HL-60 (cell line): ENCODE measurements at regions not wholly inside any gene's neighbourhood (a gene's known extent, or its start where the extent isn't known, plus 50 kb on each side); places are given as distances from the start of the nearest gene placed in this dataset.

Experiments used
- POLR2AphosphoS5 ChIP-seq: IDR thresholded peaks from 2 replicates; pipeline ENCODE4 v1.6.1; 2012; ENCODE audit warnings: low read depth
- REST ChIP-seq: IDR thresholded peaks from 2 replicates; pipeline ENCODE4 v1.6.1; 2012; ENCODE audit warnings: low read depth; ENCODE audit not compliant: insufficient replicate concordance
- TF ChIP-seq, protein P1 (sequence below): IDR thresholded peaks from one replicate; pipeline ENCODE4 v1.5.1; 2011; ENCODE audit warnings: low read length, control low read depth, inconsistent platforms; ENCODE audit not compliant: insufficient read depth

- TF ChIP-seq, protein P1, sequence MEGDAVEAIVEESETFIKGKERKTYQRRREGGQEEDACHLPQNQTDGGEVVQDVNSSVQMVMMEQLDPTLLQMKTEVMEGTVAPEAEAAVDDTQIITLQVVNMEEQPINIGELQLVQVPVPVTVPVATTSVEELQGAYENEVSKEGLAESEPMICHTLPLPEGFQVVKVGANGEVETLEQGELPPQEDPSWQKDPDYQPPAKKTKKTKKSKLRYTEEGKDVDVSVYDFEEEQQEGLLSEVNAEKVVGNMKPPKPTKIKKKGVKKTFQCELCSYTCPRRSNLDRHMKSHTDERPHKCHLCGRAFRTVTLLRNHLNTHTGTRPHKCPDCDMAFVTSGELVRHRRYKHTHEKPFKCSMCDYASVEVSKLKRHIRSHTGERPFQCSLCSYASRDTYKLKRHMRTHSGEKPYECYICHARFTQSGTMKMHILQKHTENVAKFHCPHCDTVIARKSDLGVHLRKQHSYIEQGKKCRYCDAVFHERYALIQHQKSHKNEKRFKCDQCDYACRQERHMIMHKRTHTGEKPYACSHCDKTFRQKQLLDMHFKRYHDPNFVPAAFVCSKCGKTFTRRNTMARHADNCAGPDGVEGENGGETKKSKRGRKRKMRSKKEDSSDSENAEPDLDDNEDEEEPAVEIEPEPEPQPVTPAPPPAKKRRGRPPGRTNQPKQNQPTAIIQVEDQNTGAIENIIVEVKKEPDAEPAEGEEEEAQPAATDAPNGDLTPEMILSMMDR: no peak
- TF ChIP-seq POLR2AphosphoS5 (no peak), REST (no peak)
Measured at GRCh38 chr6:67888546-67888885, 746.6 kb upstream of the ADGRB3 start.
